Superior temporal gyrus (tissue), 1 donor: ENCODE measurements at regions not wholly inside any gene's neighbourhood (a gene's known extent, or its start where the extent isn't known, plus 50 kb on each side); places are given as distances from the start of the nearest gene placed in this dataset.
A peak's percentile ranks its signal among the peaks of the same experiment; 100 is the strongest.

Experiments used
- DNase-seq: peaks from one replicate; pipeline ENCODE4 v3.0.0-alpha.2; 2016; ENCODE audit errors: extremely low spot score

GRCh38 chr4:187181054-187181453 is 457.4 kb upstream of the FAT1 start:
- DNase-seq: no peak

GRCh38 chr4:187183346-187183745 is 459.7 kb upstream of the FAT1 start:
- DNase-seq: no peak

DNA sequence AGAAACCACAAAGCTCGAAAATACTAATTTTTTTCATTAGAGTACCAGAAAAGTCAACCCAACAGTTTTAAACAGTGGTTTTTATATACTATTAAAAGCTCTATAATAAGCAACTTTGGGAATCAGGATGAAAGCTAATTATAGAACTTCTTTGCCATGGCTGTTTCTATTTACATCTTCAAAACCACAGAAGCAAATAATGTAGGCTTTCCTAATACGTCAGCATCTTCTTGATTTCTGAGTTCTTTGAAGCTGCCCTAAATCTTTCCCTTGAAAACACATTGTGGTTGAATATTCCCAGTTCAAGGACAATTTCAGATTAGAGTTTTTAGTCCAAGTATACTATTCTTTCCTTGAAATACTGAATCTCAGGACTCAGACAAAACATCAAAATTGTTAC is 460.2 kb upstream of the FAT1 start:
- no peak for DNase-seq

- DNase-seq: no peak
These were observed 460.9 kb upstream of the FAT1 start for GRCh38 chr4:187184508-187184907.

GRCh38 chr4:187188118-187188517 is 464.5 kb upstream of the FAT1 start:
- no peak for DNase-seq

DNA sequence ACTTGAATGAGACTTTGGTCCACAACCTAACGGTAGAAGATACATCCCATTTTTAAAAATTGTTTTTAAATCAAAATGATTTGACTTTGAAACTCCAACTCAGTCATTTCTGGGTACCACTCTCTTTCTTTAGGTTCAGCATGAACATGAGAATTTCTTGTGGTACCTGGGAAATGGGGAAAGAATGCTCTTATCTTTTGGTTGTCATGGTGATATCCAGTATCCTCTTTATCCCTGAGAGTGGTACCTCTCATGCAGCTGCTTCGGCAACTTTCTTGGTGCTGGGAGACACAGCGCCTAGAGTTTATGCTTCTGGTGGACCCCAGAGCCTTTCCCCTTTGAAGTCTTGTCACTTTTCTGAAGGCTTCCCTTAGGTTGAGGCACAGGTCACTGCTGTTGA is 465.1 kb upstream of the FAT1 start:
- DNase-seq: no peak

DNA sequence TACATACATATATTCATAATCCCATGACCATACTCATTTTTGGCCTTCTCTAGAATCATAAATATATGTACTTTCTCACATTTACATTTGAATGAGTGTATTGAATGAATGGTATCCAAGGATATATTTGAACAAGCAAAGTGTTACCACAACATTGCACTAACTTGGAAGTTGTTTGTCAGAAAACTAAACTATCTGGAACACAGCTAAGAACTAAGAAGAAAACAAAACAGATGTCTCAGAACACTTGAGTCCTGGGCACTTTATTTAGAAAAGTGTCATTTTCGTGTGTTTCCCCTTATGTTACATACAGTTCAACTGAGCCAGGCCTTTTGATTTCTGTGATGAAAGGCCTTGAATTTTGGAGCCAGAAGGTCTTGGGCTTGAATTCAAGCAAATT is 466.7 kb upstream of the FAT1 start:
- no peak for DNase-seq

DNA sequence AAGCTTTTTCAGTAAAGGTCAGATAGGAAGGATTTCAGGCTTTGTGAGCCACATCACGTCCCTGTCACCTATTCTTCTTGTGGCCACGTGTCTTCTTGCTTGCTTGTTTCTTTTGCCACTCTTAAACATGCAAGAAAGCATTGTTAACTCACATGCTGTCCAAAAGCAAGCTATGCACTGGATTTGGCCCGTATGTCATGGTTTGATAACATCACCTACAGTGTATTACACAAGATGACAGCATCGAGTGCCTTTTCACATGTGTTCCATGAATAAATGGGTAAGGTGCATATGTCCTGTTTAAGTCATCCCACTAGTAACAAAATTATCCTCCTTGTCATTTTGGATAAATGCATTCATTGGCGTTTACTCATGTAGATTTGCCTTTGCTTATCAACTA is 468.0 kb upstream of the FAT1 start:
- DNase-seq: no peak

DNA sequence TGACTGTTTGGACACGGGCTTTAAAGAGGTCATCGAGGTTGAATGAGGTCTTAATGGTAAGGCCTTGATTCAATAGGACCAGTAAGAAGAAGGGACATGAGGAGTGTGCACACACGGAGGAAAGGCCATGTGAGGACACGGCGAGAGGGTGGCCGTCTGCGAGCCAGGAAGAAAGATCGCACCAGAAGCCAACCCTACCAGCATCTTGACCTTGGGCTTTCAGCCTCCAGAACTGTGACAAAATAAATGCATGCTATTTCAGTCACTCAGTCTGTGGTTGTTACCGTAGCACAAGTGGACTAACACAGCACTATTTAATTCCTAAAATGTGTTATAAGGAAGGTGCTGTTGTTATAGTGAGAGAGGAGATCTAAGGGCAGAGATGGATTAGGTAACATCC is 468.6 kb upstream of the FAT1 start:
- no peak for DNase-seq

GRCh38 chr4:187193141-187193540 is 469.5 kb upstream of the FAT1 start:
- DNase-seq: no peak

GRCh38 chr4:187204389-187204918 is 480.8 kb upstream of the FAT1 start:
- DNase-seq: no peak

- DNase-seq: no peak
These were observed 484.3 kb upstream of the FAT1 start for GRCh38 chr4:187207931-187208330.

- DNase-seq: no peak
These were observed 485.0 kb upstream of the FAT1 start for GRCh38 chr4:187208651-187209050.

- no peak for DNase-seq
These were observed 486.4 kb upstream of the FAT1 start for GRCh38 chr4:187209921-187210613.

DNA sequence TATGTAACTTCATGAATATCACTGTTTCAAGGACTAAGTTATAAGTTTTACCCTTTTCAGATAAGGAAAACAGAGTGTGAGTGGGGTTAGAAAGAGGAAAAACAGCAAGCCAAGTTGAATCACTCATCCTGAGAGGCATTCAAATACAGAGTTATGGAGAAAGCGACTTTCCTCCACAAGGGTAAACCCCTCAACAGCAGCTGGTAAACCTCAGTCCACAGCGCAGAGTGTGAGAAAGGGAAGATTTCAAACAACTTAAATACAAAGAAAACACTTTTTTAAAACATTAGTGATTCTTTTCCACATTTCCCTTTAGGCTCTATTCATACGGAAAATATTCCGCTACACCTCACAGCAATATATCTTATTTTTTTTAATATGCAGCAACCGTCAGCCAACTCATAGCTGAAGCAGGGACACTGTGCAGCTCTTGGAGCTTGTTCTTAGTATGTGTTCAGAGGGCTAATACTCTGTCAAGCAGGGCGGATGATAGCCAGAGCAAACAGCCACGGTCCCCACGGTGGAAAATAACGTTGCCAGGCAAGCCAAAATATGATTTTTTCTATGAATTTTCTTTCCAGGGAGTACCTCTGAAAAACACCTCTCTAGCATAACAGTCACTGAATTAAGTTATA is 488.9 kb upstream of the FAT1 start:
- no peak for DNase-seq

DNA sequence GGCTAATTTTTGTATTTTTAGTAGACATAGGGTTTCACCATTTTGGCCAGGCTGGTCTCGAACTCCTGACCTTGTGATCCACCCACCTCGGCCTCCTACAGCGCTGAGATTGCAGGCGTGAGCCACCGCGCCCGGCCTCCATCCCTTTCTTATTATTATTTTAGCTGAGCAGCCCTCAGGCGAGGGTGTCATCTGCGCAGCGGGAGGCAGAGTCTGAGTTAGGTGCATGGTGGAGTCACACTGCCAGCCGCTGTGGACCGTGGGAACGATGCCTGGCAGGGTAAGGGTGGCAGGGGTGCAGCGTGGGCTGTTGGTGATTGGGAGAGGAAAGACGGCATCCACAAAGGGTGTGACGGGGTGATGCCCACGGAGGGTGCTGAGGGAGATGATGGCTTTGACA is 491.8 kb upstream of the FAT1 start:
- DNase-seq: no peak

GRCh38 chr4:187218705-187219245 is 495.1 kb upstream of the FAT1 start:
- no peak for DNase-seq

DNA sequence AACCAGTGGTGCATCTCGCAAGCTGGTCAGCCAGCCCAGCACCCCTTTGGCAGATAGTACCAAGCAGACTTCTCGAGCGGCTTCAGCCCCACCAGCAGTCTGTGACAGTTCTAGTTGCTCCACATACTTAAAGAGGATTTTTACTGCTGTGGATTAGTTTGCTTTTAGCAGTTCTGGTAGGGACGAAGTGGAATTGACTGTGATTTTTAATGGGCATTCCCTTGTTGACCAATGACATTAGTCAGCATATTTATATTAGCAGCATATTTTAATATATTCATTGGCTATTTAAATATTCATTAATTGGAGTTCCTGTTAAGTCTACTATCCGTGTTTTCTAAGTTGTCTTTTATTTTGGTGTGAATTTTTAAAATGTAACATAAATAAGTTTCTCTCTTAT is 500.9 kb upstream of the FAT1 start:
- DNase-seq: no peak

GRCh38 chr4:187227907-187228704 is 504.4 kb upstream of the FAT1 start:
- no peak for DNase-seq

GRCh38 chr4:187232196-187232595 is 508.5 kb upstream of the FAT1 start:
- no peak for DNase-seq

GRCh38 chr4:187232796-187233195 is 509.1 kb upstream of the FAT1 start:
- no peak for DNase-seq

- DNase-seq: peak; percentile 21
These were observed 512.0 kb upstream of the FAT1 start for GRCh38 chr4:187235456-187236170.
